ENCODE measurements at regions not wholly inside any gene's neighbourhood (a gene's known extent, or its start where the extent isn't known, plus 50 kb on each side); places are given as distances from the start of the nearest gene placed in this dataset.
"Not testable (repeated sequence)": the region's sequence is repeated elsewhere in the genome, so short reads cannot be mapped to it uniquely, and the experiment has no call there.

- H3K9me3 Mint-ChIP-seq (ENCODE audit: unreplicated experiment) = peaks cover 10% of the 10 kb centered on the region
- Histone ChIP-seq H3K27me3 (ENCODE audit: insufficient read depth, low read length) (no peaks in the 10 kb centered on the region), H3K4me3 (ENCODE audit: insufficient read depth, low read depth, low read length) (no peak overlapping the region), H3K4me1 (ENCODE audit: insufficient read depth, low read length) (no peaks in the 10 kb centered on the region), H4K20me1 (ENCODE audit: insufficient read depth, low read length) (no peaks in the 10 kb centered on the region), H2AFZ (ENCODE audit: low read depth, low read length) (no peak overlapping the region), H3K9me3 (ENCODE audit: insufficient read depth, low read depth, low read length) (peaks cover 3% of the 10 kb centered on the region), H3K9ac (ENCODE audit: low read length) (no peak overlapping the region), H3K27ac (ENCODE audit: low read depth, low read length) (no peak overlapping the region), H3K36me3 (ENCODE audit: insufficient read depth, low read length) (no peaks in the 10 kb centered on the region), H3K79me2 (ENCODE audit: insufficient read depth, low read length) (no peaks in the 10 kb centered on the region), H3K4me2 (ENCODE audit: low read length) (no peak overlapping the region)
- DNase-seq (ENCODE audit: low read depth) (no peak), FAIRE-seq (no peak)
- no peaks in the 10 kb centered on the region for H3K27me3 Mint-ChIP-seq (ENCODE audit: low read depth, unreplicated experiment)
- no peak overlapping the region for H3K4me3 Mint-ChIP-seq (ENCODE audit: unreplicated experiment)
- no peaks in the 10 kb centered on the region for H3K36me3 Mint-ChIP-seq (ENCODE audit: low read depth, unreplicated experiment)
- TF ChIP-seq CTCF (IDR thresholded peaks at IDR 0.05; ENCODE audit: insufficient read depth, low read depth, low read length) = no peak
- no peaks in the 10 kb centered on the region for H3K4me1 Mint-ChIP-seq (ENCODE audit: low read depth, unreplicated experiment)
- no peak overlapping the region for H3K27ac Mint-ChIP-seq (ENCODE audit: unreplicated experiment)
These were observed 958.3 kb downstream of the TSN start for GRCh38 chr2:122713800-122714199.

- not testable (repeated sequence) for H3K4me3 Mint-ChIP-seq (ENCODE audit: unreplicated experiment); H3K4me1 ChIP-seq (ENCODE audit: insufficient read depth, low read length); H4K20me1 ChIP-seq (ENCODE audit: insufficient read depth, low read length); H3K27me3 ChIP-seq (ENCODE audit: insufficient read depth, low read length); H3K9me3 Mint-ChIP-seq (ENCODE audit: unreplicated experiment); H3K4me3 ChIP-seq (ENCODE audit: insufficient read depth, low read depth, low read length); H3K27ac ChIP-seq (ENCODE audit: low read depth, low read length); H3K36me3 Mint-ChIP-seq (ENCODE audit: low read depth, unreplicated experiment); H3K4me1 Mint-ChIP-seq (ENCODE audit: low read depth, unreplicated experiment); H3K36me3 ChIP-seq (ENCODE audit: insufficient read depth, low read length); H3K79me2 ChIP-seq (ENCODE audit: insufficient read depth, low read length); H2AFZ ChIP-seq (ENCODE audit: low read depth, low read length); H3K27ac Mint-ChIP-seq (ENCODE audit: unreplicated experiment); H3K9ac ChIP-seq (ENCODE audit: low read length); FAIRE-seq; DNase-seq (ENCODE audit: low read depth); H3K4me2 ChIP-seq (ENCODE audit: low read length); H3K9me3 ChIP-seq (ENCODE audit: insufficient read depth, low read depth, low read length); H3K27me3 Mint-ChIP-seq (ENCODE audit: low read depth, unreplicated experiment)
These were observed 965.4 kb downstream of the TSN start for GRCh38 chr2:122720822-122721221.

- no peak for TF ChIP-seq CTCF (IDR thresholded peaks at IDR 0.05; ENCODE audit: insufficient read depth, low read depth, low read length)
- FAIRE-seq = no peak
- no peaks in the 10 kb centered on the region for H3K79me2 ChIP-seq (ENCODE audit: insufficient read depth, low read length)
- Mint-ChIP-seq H3K9me3 (ENCODE audit: unreplicated experiment) (peaks cover 2% of the 10 kb centered on the region), H3K4me3 (ENCODE audit: unreplicated experiment) (peak overlapping the region; percentile 55), H3K27ac (ENCODE audit: unreplicated experiment) (peak overlapping the region; percentile 96), H3K4me1 (ENCODE audit: low read depth, unreplicated experiment) (peaks cover 44% of the 10 kb centered on the region), H3K27me3 (ENCODE audit: low read depth, unreplicated experiment) (no peaks in the 10 kb centered on the region), H3K36me3 (ENCODE audit: low read depth, unreplicated experiment) (no peaks in the 10 kb centered on the region)
- H3K4me1 ChIP-seq (ENCODE audit: insufficient read depth, low read length) = peaks cover 18% of the 10 kb centered on the region
- H3K9me3 ChIP-seq (ENCODE audit: insufficient read depth, low read depth, low read length) = no peaks in the 10 kb centered on the region
- no peaks in the 10 kb centered on the region for H3K27me3 ChIP-seq (ENCODE audit: insufficient read depth, low read length)
- H3K9ac ChIP-seq (ENCODE audit: low read length) = no peak overlapping the region
- no peaks in the 10 kb centered on the region for H3K36me3 ChIP-seq (ENCODE audit: insufficient read depth, low read length)
- peak; percentile 62 for DNase-seq (ENCODE audit: low read depth)
- peak overlapping the region; percentile 63 for H3K4me2 ChIP-seq (ENCODE audit: low read length)
- H3K4me3 ChIP-seq (ENCODE audit: insufficient read depth, low read depth, low read length) = no peak overlapping the region
- H2AFZ ChIP-seq (ENCODE audit: low read depth, low read length) = peak overlapping the region; percentile 54
- H3K27ac ChIP-seq (ENCODE audit: low read depth, low read length) = peak overlapping the region; percentile 12
- H4K20me1 ChIP-seq (ENCODE audit: insufficient read depth, low read length) = no peaks in the 10 kb centered on the region
These were observed 979.4 kb downstream of the TSN start for GRCh38 chr2:122734766-122735424.
